Gastroesophageal sphincter (tissue), 3 donors: ENCODE measurements at regions not wholly inside any gene's neighbourhood (a gene's known extent, or its start where the extent isn't known, plus 50 kb on each side); places are given as distances from the start of the nearest gene placed in this dataset.

ENCODE experiments used
- POLR2A ChIP-seq, 2 donors: fragments of 450-650 bp; IDR thresholded peaks; one replicate each; pipeline ENCODE4 v1.6.1; 2017; ENCODE audit warnings: antibody characterized with exemption in 2 of 2, mild to moderate bottlenecking in 2 of 2, moderate library complexity in 1 of 2
- POLR2AphosphoS5 ChIP-seq: sonication (generic); formaldehyde crosslinking; IDR thresholded peaks from one replicate; pipeline ENCODE4 v1.6.1; 2017; ENCODE audit warnings: antibody characterized with exemption
- TF ChIP-seq, protein P1 (sequence below), 4 experiments: fragments of 200-600 bp in 2 of 4; fragments of 450-650 bp in 2 of 4; sonication (generic) in 1 of 4; IDR thresholded peaks; one replicate each; pipeline ENCODE4 v1.5.1; 2017 to 2019; ENCODE audit warnings: antibody characterized with exemption in 4 of 4, mild to moderate bottlenecking in 2 of 4, moderate library complexity in 2 of 4

DNA sequence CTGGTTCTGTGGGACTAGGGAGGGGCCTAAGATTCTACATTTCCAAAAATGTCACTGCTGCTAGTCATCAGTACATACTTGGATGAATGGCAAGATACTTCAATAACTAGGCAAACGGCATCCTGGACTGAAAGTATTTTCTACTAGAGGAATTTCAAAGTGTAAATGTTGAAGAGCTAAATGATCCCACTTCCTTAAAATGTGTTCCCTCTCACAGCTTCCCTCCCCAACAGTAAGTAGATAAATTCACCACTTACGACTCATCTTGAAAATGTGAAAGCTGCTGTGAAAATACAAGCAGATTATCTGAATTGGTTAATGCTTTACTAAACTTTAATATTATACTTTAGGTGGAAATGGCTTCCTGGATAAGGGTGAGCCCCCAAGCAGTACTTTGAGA is 1571.5 kb upstream of the WWC1 start:
- TF ChIP-seq, protein P1, sequence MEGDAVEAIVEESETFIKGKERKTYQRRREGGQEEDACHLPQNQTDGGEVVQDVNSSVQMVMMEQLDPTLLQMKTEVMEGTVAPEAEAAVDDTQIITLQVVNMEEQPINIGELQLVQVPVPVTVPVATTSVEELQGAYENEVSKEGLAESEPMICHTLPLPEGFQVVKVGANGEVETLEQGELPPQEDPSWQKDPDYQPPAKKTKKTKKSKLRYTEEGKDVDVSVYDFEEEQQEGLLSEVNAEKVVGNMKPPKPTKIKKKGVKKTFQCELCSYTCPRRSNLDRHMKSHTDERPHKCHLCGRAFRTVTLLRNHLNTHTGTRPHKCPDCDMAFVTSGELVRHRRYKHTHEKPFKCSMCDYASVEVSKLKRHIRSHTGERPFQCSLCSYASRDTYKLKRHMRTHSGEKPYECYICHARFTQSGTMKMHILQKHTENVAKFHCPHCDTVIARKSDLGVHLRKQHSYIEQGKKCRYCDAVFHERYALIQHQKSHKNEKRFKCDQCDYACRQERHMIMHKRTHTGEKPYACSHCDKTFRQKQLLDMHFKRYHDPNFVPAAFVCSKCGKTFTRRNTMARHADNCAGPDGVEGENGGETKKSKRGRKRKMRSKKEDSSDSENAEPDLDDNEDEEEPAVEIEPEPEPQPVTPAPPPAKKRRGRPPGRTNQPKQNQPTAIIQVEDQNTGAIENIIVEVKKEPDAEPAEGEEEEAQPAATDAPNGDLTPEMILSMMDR (IDR thresholded peaks at IDR 0.05): no peak
- no peak for TF ChIP-seq POLR2AphosphoS5
- TF ChIP-seq POLR2A (IDR thresholded peaks at IDR 0.05): no peak
